K562 (cell line): ENCODE measurements at regions not wholly inside any gene's neighbourhood (a gene's known extent, or its start where the extent isn't known, plus 50 kb on each side); places are given as distances from the start of the nearest gene placed in this dataset.

Experiments used
- ATAC-seq: fragments of 200-7000 bp; cut with Tn5 transposase; 3 replicates; pipeline ENCODE4 v1.9.1; 2020; ENCODE audit warnings: moderate library complexity
- BruUV-seq: library from RNA; stranded (reverse); fragments of 400-500 nt; replicated peaks from 2 replicates; lab custom pipeline; 2021; lab: Mats Ljungman, UMichigan
- CTCF ChIA-PET: fragments of 300-600 bp; formaldehyde crosslinking; extraction: SDS; loops from one replicate; lab custom pipeline; 2021; ENCODE audit warnings: low intra/inter-chr PET ratio; lab: Yijun Ruan, JAX
- POLR2A ChIA-PET: fragments of 300-600, 350-650 bp; sonication (Branson Sonifier 250); formaldehyde crosslinking; extraction: SDS; loops from one replicate; lab custom pipeline; 2021; ENCODE audit warnings: antibody characterized with exemption, inconsistent platforms; lab: Yijun Ruan, JAX
- DNase-seq, 4 experiments: peaks; one replicate each; pipeline versions ENCODE4 v3.0.0 to v3.0.0-alpha.2; 2011 to 2018; ENCODE audit warnings: low spot score in 3 of 4, mixed read lengths in 3 of 4; ENCODE audit errors: extremely low read depth in 1 of 4
- FAIRE-seq: peaks from 2 replicates; lab custom pipeline; 2011; peaks lifted over from hg19 to GRCh38; lab: Jason Lieb, UNC
- H2AFZ ChIP-seq: 2 replicates; pipeline ENCODE4 v1.6.0; 2011; ENCODE audit warnings: low read depth, low read length, control low read depth, inconsistent platforms
- H3K27ac ChIP-seq: fragments of 200-600 bp; 3 replicates; pipeline ENCODE4 v1.8.0; 2011; ENCODE audit warnings: low read depth, mild to moderate bottlenecking, control low read depth, inconsistent platforms, low read length, moderate library complexity, mixed read lengths; ENCODE audit errors: extremely low read depth
- H3K27me3 ChIP-seq, 2 experiments: fragments of 300-600 bp in 1 of 2; 2 replicates in 1 of 2; 3 replicates in 1 of 2; pipeline versions ENCODE4 v1.6.0 to v1.8.0; 2011; ENCODE audit warnings: inconsistent platforms in 2 of 2, low read length in 2 of 2, mild to moderate bottlenecking in 1 of 2, mixed read lengths in 1 of 2, moderate library complexity in 1 of 2; ENCODE audit not compliant: control insufficient read depth in 2 of 2, insufficient read depth in 2 of 2
- H3K36me3 ChIP-seq: fragments of 300-600 bp; 3 replicates; pipeline ENCODE4 v1.8.0; 2011; ENCODE audit warnings: mild to moderate bottlenecking, low read length, inconsistent platforms; ENCODE audit not compliant: control insufficient read depth, insufficient read depth
- H3K4me1 ChIP-seq, 2 experiments: fragments of 200-600 bp in 1 of 2; replicated peaks in 1 of 2; 2 replicates in 1 of 2; 3 replicates in 1 of 2; pipeline versions ENCODE4 v1.5.1 to v1.8.0; 2011; ENCODE audit warnings: inconsistent platforms in 2 of 2, low read length in 2 of 2, mild to moderate bottlenecking in 1 of 2, mixed read lengths in 1 of 2, moderate library complexity in 1 of 2; ENCODE audit not compliant: control insufficient read depth in 2 of 2, insufficient read depth in 2 of 2
- H3K4me2 ChIP-seq: 2 replicates; pipeline ENCODE4 v1.6.1; 2011; ENCODE audit warnings: low read length, control low read depth, inconsistent platforms, mixed read lengths; ENCODE audit not compliant: insufficient read depth
- H3K4me3 ChIP-seq: fragments of 200-600 bp; sonication (generic), shearing (Covaris generic); 2 replicates; pipeline ENCODE4 v1.5.1; 2016; ENCODE audit warnings: control low read depth, inconsistent platforms
- H3K79me2 ChIP-seq: fragments of 200-600 bp; 3 replicates; pipeline ENCODE4 v1.8.0; 2011; ENCODE audit warnings: low read length, inconsistent platforms; ENCODE audit not compliant: control insufficient read depth, insufficient read depth
- H3K9ac ChIP-seq, 2 experiments: 2 replicates each; pipeline versions ENCODE4 v1.6.0 to v1.6.1; 2011; ENCODE audit warnings: low read depth in 2 of 2, low read length in 2 of 2, control low read depth in 1 of 2, inconsistent platforms in 1 of 2, mild to moderate bottlenecking in 1 of 2, mixed read lengths in 1 of 2; ENCODE audit not compliant: insufficient read depth in 1 of 2
- H3K9me1 ChIP-seq: one replicate; pipeline ENCODE4 v1.6.0; 2011; ENCODE audit warnings: inconsistent platforms, mild to moderate bottlenecking, low read length, moderate library complexity; ENCODE audit not compliant: control insufficient read depth, insufficient read depth
- H3K9me3 ChIP-seq: replicated peaks from 2 replicates; pipeline ENCODE4 v1.5.1; 2011; ENCODE audit warnings: low read depth, low read length, inconsistent platforms; ENCODE audit not compliant: control insufficient read depth, insufficient read depth
- H4K20me1 ChIP-seq: replicated peaks from 2 replicates; pipeline ENCODE4 v1.6.1; 2011; ENCODE audit warnings: low read length, inconsistent platforms, mixed read lengths; ENCODE audit not compliant: control insufficient read depth, insufficient read depth
- ARID4B ChIP-seq: sonication (generic); formaldehyde crosslinking; IDR thresholded peaks from 2 replicates; pipeline ENCODE4 v1.8.0; 2022; ENCODE audit warnings: mild to moderate bottlenecking, missing genetic modification reagents
- GATAD2B ChIP-seq: fragments of 450-650 bp; IDR thresholded peaks from 2 replicates; pipeline ENCODE4 v1.6.1; 2017; ENCODE audit warnings: mild to moderate bottlenecking, borderline replicate concordance
- HIVEP1 ChIP-seq: fragments of 250-450 bp; sonication (Bioruptor Pico); IDR thresholded peaks from 2 replicates; pipeline ENCODE4 v1.4.0; 2020; ENCODE audit warnings: mild to moderate bottlenecking
- KDM1A ChIP-seq, 2 experiments: fragments of 450-650 bp; IDR thresholded peaks; 2 replicates each; pipeline ENCODE4 v1.6.1; 2016; ENCODE audit warnings: mild to moderate bottlenecking in 2 of 2
- ZEB2 ChIP-seq: fragments of 450-650 bp; IDR thresholded peaks from 2 replicates; pipeline ENCODE4 v1.6.1; 2016
- ZNF175 ChIP-seq: fragments of 200-800 bp; sonication (Bioruptor generic); IDR thresholded peaks from 2 replicates; pipeline ENCODE4 v1.6.1; 2016; ENCODE audit warnings: low read depth, mild to moderate bottlenecking, missing genetic modification characterization, missing compliant biosample characterization
- ZNF561 ChIP-seq: fragments of 450-650 bp; formaldehyde crosslinking; conservative IDR thresholded peaks from 2 replicates; pipeline ENCODE4 v1.4.0; 2020; ENCODE audit warnings: mild to moderate bottlenecking, moderate library complexity
- WGBS: fragments of 100-300 bp; shearing (Covaris generic); methylation state at CpG from one replicate; pipeline ENCODE4 v1.1.6; 2016; ENCODE audit warnings: low coverage, mixed read lengths; ENCODE audit not compliant: insufficient coverage; ENCODE audit errors: missing lambda C conversion rate; 5-methylcytosine and 5-hydroxymethylcytosine counted together
- in situ Hi-C: fragments of 300-500 bp; cut with MboI; formaldehyde crosslinking; loops from 4 replicates; pipeline ENCODE4 v1.15.0; 2018; ENCODE audit warnings: inconsistent platforms, mixed read lengths
- intact Hi-C: fragments of 100-400 bp; cut with micrococcal nuclease; formaldehyde crosslinking; loops from 2 replicates; pipeline ENCODE4 v1.14.2; 2022

- H3K79me2 ChIP-seq = no peaks in the 10 kb centered on the region
- ATAC-seq (0 out of 3 replicates have a peak, but pooled peaks have one; percentile 39), DNase-seq (no peak), FAIRE-seq (no peak)
- no peak overlapping the region for H3K4me2 ChIP-seq
- no peaks in the 10 kb centered on the region for H3K36me3 ChIP-seq
- POLR2A ChIA-PET = interaction anchor here (1.0 kb wide), 1 partner anchor 12 kb away, joined by 3 read pairs; no protein-coding TSS in a partner anchor
- TF ChIP-seq ZNF561 (no peak), GATAD2B (no peak), HIVEP1 (CRISPR knock-in tag) (no peak), ZEB2 (no peak), ARID4B (CRISPR knock-in tag) (no peak), KDM1A (IDR thresholded peaks at IDR 0.05) (no peak), ZNF175 (CRISPR knock-in tag) (no peak)
- H3K4me1 ChIP-seq = peaks cover 3 to 11% of the 10 kb centered on the region in 2 experiments; a peak in 3 of 5 replicates
- H3K27ac ChIP-seq = no peak overlapping the region
- H3K9me1 ChIP-seq = no peaks in the 10 kb centered on the region
- CTCF ChIA-PET = no interaction called here
- no peaks in the 10 kb centered on the region for H3K27me3 ChIP-seq
- no TSS peak for BruUV-seq
- intact Hi-C loops (loop anchor here (2.0 kb wide), 1 partner anchor 25 kb away; no protein-coding TSS in a partner anchor), in situ Hi-C loops (no loop called here)
- H3K9me3 ChIP-seq = peaks cover 4% of the 10 kb centered on the region; the same call in 1 of the 2 replicates
- no peak overlapping the region for H3K4me3 ChIP-seq
- H2AFZ ChIP-seq = peak overlapping the region; percentile 22; the same call in 1 of the 2 replicates
- peak overlapping the region in 1 of 2 experiments; percentile 55; a peak in 1 of 4 replicates for H3K9ac ChIP-seq
- 65% methylated on average over 15 of the region's 16 CpGs for WGBS
- H4K20me1 ChIP-seq = no peaks in the 10 kb centered on the region
Observed at GRCh38 chr13:111005808-111006505, 91.1 kb upstream of the ANKRD10 start.
